A673 (cell line): ENCODE measurements at regions not wholly inside any gene's neighbourhood (a gene's known extent, or its start where the extent isn't known, plus 50 kb on each side); places are given as distances from the start of the nearest gene placed in this dataset.

ENCODE experiments used
- EZH2 ChIP-seq: fragments of 200-600 bp; sonication (generic); IDR thresholded peaks from 2 replicates; pipeline ENCODE4 v1.6.1; 2017; ENCODE audit warnings: borderline replicate concordance, low read depth, mild to moderate bottlenecking, mixed read lengths, antibody characterized with exemption, low read length; ENCODE audit not compliant: poor library complexity, severe bottlenecking
- TF ChIP-seq, protein P1 (sequence below): fragments of 300-800, 200-600 bp; sonication (generic); conservative IDR thresholded peaks from 2 replicates; pipeline ENCODE4 v1.5.1; 2017; ENCODE audit warnings: low read depth, mild to moderate bottlenecking, antibody characterized with exemption, low read length, moderate library complexity, mixed read lengths

DNA sequence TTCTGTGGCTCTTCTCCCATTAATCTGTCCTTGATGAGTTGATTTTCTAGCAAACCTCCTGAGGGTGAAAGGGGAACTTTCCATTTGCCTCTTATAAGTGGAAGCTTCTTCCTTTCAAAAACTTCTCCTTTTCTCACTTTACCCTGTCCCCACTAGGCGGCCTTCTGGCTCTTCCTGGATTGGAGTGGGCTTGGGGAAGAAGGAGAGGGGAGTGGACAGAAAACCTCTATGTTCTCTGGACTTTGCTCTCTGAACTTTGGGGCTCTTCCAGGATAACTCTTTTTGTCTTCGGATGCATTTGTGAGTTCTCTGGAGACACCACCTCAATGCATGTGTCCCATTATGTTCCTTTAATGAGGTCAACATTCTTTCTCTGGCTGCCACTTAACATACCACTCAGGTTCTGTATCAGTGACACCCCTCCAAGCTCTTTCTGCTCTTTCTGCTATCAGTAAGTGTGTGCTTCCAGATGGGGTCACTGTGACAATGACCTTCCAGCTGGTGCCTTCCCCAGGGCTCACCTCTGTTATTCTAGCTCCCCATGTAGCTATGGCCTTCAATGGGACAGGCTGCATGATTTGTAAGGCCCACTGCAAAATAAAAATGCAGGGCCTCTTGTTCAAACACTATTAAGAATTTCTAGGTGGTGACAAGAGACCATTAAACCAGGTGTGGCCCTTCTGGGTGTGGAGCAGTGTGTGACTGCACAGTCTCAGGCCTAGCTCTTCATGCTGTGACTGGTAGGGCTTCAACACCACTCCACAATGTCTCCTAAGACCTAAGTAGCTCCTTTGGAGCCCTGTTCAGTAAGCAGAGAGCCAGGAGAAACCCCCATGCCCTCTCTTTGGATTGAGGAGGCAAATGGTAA is 389.2 kb downstream of the EFNB2 start:
- TF ChIP-seq, protein P1, sequence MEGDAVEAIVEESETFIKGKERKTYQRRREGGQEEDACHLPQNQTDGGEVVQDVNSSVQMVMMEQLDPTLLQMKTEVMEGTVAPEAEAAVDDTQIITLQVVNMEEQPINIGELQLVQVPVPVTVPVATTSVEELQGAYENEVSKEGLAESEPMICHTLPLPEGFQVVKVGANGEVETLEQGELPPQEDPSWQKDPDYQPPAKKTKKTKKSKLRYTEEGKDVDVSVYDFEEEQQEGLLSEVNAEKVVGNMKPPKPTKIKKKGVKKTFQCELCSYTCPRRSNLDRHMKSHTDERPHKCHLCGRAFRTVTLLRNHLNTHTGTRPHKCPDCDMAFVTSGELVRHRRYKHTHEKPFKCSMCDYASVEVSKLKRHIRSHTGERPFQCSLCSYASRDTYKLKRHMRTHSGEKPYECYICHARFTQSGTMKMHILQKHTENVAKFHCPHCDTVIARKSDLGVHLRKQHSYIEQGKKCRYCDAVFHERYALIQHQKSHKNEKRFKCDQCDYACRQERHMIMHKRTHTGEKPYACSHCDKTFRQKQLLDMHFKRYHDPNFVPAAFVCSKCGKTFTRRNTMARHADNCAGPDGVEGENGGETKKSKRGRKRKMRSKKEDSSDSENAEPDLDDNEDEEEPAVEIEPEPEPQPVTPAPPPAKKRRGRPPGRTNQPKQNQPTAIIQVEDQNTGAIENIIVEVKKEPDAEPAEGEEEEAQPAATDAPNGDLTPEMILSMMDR: 0 out of 2 replicates have a peak, but pooled peaks have one; percentile 14
- TF ChIP-seq EZH2: no peak
